ENCODE measurements at regions not wholly inside any gene's neighbourhood (a gene's known extent, or its start where the extent isn't known, plus 50 kb on each side); places are given as distances from the start of the nearest gene placed in this dataset.

GRCh38 chr5:64040490-64040889, 78.2 kb upstream of the HTR1A start:
- TF ChIP-seq BHLHE40 (IDR thresholded peaks at IDR 0.05; ENCODE audit: borderline replicate concordance) (no peak), CTBP1 (IDR thresholded peaks at IDR 0.05; ENCODE audit: borderline replicate concordance) (no peak), SP1 (IDR thresholded peaks at IDR 0.05) (no peak), NFRKB (IDR thresholded peaks at IDR 0.05) (no peak), TARDBP (IDR thresholded peaks at IDR 0.05) (no peak), FOXM1 (IDR thresholded peaks at IDR 0.05; ENCODE audit: borderline replicate concordance) (no peak)
